Astrocyte (in vitro differentiated cells and primary cell): ENCODE measurements at regions not wholly inside any gene's neighbourhood (a gene's known extent, or its start where the extent isn't known, plus 50 kb on each side); places are given as distances from the start of the nearest gene placed in this dataset.

Experiments used
- CTCF ChIP-seq: IDR thresholded peaks from 2 replicates; pipeline ENCODE4 v1.5.1; 2011; ENCODE audit warnings: low read depth, mild to moderate bottlenecking, inconsistent platforms, low read length, moderate library complexity; ENCODE audit not compliant: insufficient read depth
- EZH2 ChIP-seq: IDR thresholded peaks from 2 replicates; pipeline ENCODE4 v1.6.1; 2012; ENCODE audit warnings: mild to moderate bottlenecking, low read length, inconsistent platforms; ENCODE audit not compliant: insufficient read depth

GRCh38 chr20:57006411-57007170 lies 259.9 kb downstream of the BMP7 start:
- TF ChIP-seq CTCF (no peak), EZH2 (no peak)
